Transverse colon (tissue), 4 donors: ENCODE measurements at regions not wholly inside any gene's neighbourhood (a gene's known extent, or its start where the extent isn't known, plus 50 kb on each side); places are given as distances from the start of the nearest gene placed in this dataset.

ENCODE experiments used
- EP300 ChIP-seq: sonication (generic); formaldehyde crosslinking; IDR thresholded peaks from one replicate; pipeline ENCODE4 v1.6.1; 2017; ENCODE audit warnings: antibody characterized with exemption, low read depth
- POLR2A ChIP-seq: fragments of 450-650 bp; IDR thresholded peaks from one replicate; pipeline ENCODE4 v1.6.1; 2016; ENCODE audit warnings: antibody characterized with exemption, mild to moderate bottlenecking, moderate library complexity
- POLR2AphosphoS5 ChIP-seq, 3 donors: sonication (generic); formaldehyde crosslinking; IDR thresholded peaks; one replicate each; pipeline ENCODE4 v1.6.1; 2016; ENCODE audit warnings: antibody characterized with exemption in 3 of 3
- TF ChIP-seq, protein P1 (sequence below), 5 experiments: fragments of 200-600 bp in 3 of 5; fragments of 450-650 bp in 2 of 5; sonication (generic) in 3 of 5; IDR thresholded peaks; 1 replicate in 2 of 5; 2 replicates in 3 of 5; pipeline ENCODE4 v1.5.1; 2016 to 2017; ENCODE audit warnings: antibody characterized with exemption in 5 of 5, inconsistent platforms in 3 of 5, mild to moderate bottlenecking in 2 of 5, moderate library complexity in 1 of 5

DNA sequence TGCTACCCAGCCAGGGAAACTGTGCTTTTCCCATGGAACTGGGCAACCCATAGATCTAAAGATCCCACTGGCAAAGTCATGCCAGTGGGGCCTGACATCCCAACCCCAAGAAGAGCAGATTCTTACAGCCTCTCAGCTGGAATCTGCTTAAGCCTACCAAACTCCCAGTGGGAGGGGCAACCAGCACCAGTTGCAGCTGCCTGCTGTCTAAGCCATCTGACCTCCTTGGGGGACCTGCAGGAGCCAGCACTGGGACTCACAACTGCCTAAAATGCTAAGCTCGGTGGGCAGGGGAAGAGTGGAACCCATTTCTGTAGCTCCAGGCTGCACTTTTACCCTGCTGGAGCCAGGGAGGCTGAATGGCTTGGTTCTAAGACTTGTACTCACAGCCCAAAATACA, 770.7 kb upstream of the SLC8A1 start:
- TF ChIP-seq POLR2A (no peak), POLR2AphosphoS5 (IDR thresholded peaks at IDR 0.05) (no peak), EP300 (no peak)
- TF ChIP-seq, protein P1, sequence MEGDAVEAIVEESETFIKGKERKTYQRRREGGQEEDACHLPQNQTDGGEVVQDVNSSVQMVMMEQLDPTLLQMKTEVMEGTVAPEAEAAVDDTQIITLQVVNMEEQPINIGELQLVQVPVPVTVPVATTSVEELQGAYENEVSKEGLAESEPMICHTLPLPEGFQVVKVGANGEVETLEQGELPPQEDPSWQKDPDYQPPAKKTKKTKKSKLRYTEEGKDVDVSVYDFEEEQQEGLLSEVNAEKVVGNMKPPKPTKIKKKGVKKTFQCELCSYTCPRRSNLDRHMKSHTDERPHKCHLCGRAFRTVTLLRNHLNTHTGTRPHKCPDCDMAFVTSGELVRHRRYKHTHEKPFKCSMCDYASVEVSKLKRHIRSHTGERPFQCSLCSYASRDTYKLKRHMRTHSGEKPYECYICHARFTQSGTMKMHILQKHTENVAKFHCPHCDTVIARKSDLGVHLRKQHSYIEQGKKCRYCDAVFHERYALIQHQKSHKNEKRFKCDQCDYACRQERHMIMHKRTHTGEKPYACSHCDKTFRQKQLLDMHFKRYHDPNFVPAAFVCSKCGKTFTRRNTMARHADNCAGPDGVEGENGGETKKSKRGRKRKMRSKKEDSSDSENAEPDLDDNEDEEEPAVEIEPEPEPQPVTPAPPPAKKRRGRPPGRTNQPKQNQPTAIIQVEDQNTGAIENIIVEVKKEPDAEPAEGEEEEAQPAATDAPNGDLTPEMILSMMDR (IDR thresholded peaks at IDR 0.05) = no peak
